AG09309 (cell line): ENCODE measurements at regions not wholly inside any gene's neighbourhood (a gene's known extent, or its start where the extent isn't known, plus 50 kb on each side); places are given as distances from the start of the nearest gene placed in this dataset.
"Not testable (repeated sequence)": the region's sequence is repeated elsewhere in the genome, so short reads cannot be mapped to it uniquely, and the experiment has no call there.

Source experiments
- DNase-seq: peaks from one replicate; pipeline ENCODE4 v3.0.0-alpha.2; 2010; ENCODE audit warnings: low read depth
- H3K4me3 ChIP-seq: 2 replicates; pipeline ENCODE4 v1.5.1; 2011; ENCODE audit warnings: mild to moderate bottlenecking, low read depth, low read length, moderate library complexity; ENCODE audit not compliant: control insufficient read depth
- TF ChIP-seq, protein P1 (sequence below): IDR thresholded peaks from 2 replicates; pipeline ENCODE4 v1.5.1; 2011; ENCODE audit warnings: mild to moderate bottlenecking, low read depth, low read length, inconsistent platforms; ENCODE audit not compliant: insufficient read depth, control insufficient read depth; ENCODE audit errors: missing control alignments

DNA sequence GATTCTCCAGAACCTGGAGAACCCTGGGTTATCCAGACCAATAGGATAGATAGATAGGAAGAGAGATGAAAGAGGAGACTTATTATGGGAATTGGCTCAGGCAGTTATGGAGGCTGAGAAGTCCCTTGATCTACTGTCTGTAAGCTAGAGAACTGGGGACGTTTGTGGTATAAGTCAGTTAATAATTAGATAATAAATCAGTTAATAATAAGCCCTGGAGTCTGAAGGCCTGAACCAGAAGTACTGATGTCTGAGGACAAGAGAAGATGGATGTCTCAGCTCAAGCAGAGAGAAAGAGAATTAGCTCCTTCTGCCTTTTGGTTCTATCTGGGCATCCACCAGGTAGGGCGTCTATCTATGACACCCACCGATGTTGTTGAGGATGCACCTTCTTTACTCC lies 72.9 kb upstream of the SLC22A23 start:
- no peak overlapping the region for H3K4me3 ChIP-seq
- TF ChIP-seq, protein P1, sequence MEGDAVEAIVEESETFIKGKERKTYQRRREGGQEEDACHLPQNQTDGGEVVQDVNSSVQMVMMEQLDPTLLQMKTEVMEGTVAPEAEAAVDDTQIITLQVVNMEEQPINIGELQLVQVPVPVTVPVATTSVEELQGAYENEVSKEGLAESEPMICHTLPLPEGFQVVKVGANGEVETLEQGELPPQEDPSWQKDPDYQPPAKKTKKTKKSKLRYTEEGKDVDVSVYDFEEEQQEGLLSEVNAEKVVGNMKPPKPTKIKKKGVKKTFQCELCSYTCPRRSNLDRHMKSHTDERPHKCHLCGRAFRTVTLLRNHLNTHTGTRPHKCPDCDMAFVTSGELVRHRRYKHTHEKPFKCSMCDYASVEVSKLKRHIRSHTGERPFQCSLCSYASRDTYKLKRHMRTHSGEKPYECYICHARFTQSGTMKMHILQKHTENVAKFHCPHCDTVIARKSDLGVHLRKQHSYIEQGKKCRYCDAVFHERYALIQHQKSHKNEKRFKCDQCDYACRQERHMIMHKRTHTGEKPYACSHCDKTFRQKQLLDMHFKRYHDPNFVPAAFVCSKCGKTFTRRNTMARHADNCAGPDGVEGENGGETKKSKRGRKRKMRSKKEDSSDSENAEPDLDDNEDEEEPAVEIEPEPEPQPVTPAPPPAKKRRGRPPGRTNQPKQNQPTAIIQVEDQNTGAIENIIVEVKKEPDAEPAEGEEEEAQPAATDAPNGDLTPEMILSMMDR = no peak
- DNase-seq = no peak

DNA sequence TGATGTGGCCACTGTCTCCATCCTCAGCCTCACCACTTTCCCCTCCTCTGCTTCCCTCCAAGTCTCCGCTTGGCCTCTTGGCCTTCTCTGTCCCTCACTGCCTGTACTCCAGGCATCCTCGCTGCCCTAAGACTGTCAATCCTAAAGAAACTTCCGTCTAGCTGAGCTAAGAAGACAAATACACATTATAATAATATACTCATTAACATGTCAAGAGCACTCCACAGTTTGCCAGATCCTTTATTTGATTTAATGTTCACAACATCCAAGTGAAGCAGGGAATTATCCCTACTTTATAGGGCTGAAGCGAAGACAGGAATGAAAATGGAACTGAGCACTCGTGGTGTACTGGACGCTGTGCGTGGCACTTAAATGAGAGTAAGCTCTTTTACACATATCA lies 72.4 kb upstream of the SLC22A23 start:
- no peak for DNase-seq
- H3K4me3 ChIP-seq = no peak overlapping the region
- TF ChIP-seq, protein P1 = no peak

DNA sequence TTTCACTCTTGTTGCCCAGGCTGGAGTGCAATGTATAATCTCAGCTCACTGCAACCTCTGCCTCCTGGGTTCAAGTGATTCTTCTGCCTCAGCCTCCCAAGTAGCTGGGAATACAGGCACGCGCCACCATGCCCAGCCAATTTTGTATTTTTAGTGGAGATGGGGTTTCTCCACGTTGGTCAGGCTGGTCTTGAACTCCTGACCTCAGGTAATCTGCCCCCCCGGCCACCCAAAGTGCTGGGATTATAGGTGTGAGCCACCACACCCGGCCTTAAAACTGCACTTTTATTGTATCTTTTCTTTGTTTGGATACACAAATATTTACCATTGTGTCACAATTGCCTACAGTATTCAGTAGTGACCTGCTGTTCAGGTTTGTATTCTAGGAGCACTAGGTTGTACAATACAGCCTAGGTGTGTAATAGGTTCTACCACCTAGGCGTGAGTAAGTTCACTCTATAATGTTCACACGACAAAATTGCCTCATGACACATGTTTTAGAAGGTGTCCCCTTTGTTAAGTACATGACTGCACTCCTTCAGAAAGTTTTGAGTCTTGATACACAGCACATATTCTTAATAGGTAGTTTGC lies 71.3 kb upstream of the SLC22A23 start:
- not testable (repeated sequence) for H3K4me3 ChIP-seq, DNase-seq

DNA sequence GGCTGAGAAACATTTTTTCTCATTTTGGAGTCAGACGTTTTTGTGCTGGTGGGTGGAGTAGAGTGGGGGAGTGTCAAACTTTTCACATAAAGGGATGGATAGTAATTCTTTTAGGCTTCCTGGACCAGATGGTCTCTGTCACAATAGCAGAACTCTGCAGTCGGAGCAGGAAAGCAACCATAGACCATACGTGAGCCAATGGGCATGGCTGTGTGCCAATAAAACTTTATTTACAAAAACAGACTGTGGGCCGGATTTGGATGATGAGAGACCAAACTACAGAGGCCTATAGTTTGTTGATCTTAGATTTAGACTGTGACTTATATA lies 70.8 kb upstream of the SLC22A23 start:
- no peak overlapping the region for H3K4me3 ChIP-seq
- TF ChIP-seq, protein P1 = no peak
- DNase-seq = no peak

DNA sequence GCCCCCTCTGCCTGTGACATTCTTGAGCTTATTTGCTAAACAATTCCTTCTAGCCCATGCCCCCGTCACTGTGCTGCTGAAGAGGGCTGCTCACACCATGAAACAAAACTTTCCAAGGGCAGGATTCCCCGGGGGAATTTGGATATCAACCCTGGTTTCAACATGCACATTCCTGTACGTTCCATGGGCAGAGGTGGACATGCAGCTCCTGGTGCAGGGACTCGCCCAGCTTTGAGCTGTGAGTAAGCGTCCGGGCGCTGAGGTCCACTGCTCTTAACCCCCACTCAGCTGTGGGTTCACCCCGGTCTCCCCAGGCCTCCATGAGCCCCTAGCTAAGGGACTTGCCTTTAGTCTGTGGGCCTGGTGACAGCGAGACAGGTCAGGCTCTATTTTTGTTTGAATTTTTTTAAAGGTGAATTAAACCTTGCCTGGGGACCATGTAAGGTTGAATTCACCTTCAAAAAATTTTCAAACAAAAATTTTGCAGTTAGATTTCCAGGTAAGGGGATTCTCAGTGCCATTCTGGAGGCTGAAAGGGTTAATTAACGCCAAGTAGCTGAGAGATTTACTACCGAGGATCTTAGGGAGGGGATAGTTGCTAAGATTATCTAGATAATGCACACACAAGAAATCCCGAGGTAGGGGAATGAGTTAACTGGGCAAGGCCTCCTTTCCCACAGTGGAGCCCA lies 70.3 kb upstream of the SLC22A23 start:
- TF ChIP-seq, protein P1 = no peak
- no peak for DNase-seq
- H3K4me3 ChIP-seq = no peak overlapping the region

DNA sequence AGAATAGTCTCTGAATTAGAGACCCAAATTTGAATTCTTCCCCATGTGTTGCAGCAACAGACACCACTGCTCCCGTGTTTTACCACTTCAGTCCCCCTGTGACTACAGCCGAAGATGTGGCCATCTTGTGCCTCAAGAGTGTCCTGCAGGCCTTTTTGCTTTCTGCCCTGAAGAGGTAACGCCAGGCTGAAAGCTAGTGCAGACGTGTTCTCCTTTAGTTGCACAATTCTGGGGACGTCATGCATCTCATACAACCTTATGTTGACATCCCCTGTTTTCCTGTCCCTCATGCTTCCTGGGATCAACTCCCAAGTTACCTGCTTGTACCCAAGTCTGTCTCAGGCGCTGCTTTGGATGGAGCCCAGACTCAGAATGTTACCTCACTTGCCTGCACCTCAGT lies 69.1 kb upstream of the SLC22A23 start:
- no peak overlapping the region for H3K4me3 ChIP-seq
- TF ChIP-seq, protein P1 = no peak
- no peak for DNase-seq

DNA sequence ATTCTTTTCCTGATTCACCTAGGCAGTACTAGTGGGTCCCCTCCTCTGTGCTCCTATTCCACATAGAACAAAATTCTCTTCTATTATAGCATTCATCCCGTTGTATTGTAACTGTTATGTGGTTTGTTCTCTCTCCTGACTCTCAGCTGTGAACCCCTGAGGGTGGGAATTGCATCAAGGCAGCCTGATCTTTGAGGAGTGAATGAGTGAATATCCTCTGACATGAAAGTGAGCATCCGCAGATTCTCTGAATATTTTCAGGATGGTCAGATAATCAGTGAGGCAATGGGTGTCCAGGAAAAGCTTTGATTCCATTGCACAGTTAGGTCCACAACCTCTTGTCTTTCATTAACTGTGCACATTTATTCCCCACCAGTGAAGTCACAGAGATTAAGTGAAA lies 67.6 kb upstream of the SLC22A23 start:
- no peak overlapping the region for H3K4me3 ChIP-seq
- TF ChIP-seq, protein P1 = no peak
- no peak for DNase-seq
